ENCODE measurements at regions not wholly inside any gene's neighbourhood (a gene's known extent, or its start where the extent isn't known, plus 50 kb on each side); places are given as distances from the start of the nearest gene placed in this dataset.

GRCh38 chr5:2140501-2141175 lies 257.9 kb upstream of the IRX4 start:
- TF ChIP-seq CTCF (IDR thresholded peaks at IDR 0.05) (no peak), POLR2A (IDR thresholded peaks at IDR 0.05) (no peak)

All from body of pancreas (tissue), 4 donors.